ENCODE measurements at regions not wholly inside any gene's neighbourhood (a gene's known extent, or its start where the extent isn't known, plus 50 kb on each side); places are given as distances from the start of the nearest gene placed in this dataset.
A peak's percentile ranks its signal among the peaks of the same experiment; 100 is the strongest.

DNA sequence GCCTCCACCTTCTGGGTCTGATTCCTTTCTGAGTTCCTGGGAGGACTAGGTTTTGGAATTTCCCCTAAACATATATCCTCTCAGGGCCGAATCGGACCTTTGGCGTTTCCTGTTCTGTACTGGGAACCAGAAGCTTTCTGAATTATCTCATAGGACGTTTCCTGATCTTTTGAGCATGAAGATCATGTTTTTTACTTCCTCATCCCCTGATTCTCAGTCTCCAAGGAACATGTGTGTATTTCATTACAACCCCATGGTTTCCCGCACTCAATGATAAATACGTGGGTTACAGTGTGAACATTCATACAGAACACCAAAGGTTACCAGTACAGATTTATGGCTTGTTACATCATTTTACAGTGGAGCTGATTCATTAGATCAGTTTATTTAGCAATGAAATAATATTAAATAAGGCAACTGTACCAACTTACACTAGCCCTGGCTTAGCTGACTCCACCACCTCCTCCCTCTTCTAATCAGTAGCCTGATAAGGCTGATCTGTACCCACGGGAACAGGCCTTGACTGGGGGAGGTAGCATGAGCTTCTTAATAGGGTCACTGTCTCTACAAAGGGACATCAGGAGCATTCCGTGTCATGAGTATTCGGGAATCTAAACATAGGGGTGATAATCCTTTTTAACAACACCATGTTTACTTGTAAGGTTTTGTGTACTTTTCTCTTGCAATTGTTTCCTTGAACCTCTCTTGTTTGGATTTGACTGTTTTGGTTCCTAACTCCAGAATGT is 57.8 kb upstream of the ERRFI1 start (continued):
- TF ChIP-seq, protein P1, sequence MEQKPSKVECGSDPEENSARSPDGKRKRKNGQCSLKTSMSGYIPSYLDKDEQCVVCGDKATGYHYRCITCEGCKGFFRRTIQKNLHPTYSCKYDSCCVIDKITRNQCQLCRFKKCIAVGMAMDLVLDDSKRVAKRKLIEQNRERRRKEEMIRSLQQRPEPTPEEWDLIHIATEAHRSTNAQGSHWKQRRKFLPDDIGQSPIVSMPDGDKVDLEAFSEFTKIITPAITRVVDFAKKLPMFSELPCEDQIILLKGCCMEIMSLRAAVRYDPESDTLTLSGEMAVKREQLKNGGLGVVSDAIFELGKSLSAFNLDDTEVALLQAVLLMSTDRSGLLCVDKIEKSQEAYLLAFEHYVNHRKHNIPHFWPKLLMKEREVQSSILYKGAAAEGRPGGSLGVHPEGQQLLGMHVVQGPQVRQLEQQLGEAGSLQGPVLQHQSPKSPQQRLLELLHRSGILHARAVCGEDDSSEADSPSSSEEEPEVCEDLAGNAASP (CRISPR knock-in tag; IDR thresholded peaks at IDR 0.05; ENCODE audit: borderline replicate concordance) = peak; percentile 85; the same call in 1 of the 2 replicates
- TF ChIP-seq U2AF2 (IDR thresholded peaks at IDR 0.05; ENCODE audit: low read depth, low read length) = no peak
- no peak for TF ChIP-seq NONO (IDR thresholded peaks at IDR 0.05)
- 0 out of 2 replicates have a peak, but pooled peaks have one; percentile 31 for TF ChIP-seq NONO (CRISPR knock-in tag; conservative IDR thresholded peaks at IDR 0.05)
- TF ChIP-seq SRSF4 (IDR thresholded peaks at IDR 0.05; ENCODE audit: low read depth, low read length, poor library complexity, severe bottlenecking) = no peak
- TF ChIP-seq ZNF629 (CRISPR knock-in tag; conservative IDR thresholded peaks at IDR 0.05) = no peak
- peak; percentile 40 for TF ChIP-seq MED8 (CRISPR knock-in tag; IDR thresholded peaks at IDR 0.05; ENCODE audit: insufficient replicate concordance)
- no peak for TF ChIP-seq ZSCAN30 (CRISPR knock-in tag; IDR thresholded peaks at IDR 0.05)
- TF ChIP-seq ZNF282 (IDR thresholded peaks at IDR 0.05; ENCODE audit: partially characterized antibody) = no peak
- TF ChIP-seq ZNF790 (CRISPR knock-in tag; IDR thresholded peaks at IDR 0.05; ENCODE audit: borderline replicate concordance) = no peak
- TF ChIP-seq, protein P2, sequence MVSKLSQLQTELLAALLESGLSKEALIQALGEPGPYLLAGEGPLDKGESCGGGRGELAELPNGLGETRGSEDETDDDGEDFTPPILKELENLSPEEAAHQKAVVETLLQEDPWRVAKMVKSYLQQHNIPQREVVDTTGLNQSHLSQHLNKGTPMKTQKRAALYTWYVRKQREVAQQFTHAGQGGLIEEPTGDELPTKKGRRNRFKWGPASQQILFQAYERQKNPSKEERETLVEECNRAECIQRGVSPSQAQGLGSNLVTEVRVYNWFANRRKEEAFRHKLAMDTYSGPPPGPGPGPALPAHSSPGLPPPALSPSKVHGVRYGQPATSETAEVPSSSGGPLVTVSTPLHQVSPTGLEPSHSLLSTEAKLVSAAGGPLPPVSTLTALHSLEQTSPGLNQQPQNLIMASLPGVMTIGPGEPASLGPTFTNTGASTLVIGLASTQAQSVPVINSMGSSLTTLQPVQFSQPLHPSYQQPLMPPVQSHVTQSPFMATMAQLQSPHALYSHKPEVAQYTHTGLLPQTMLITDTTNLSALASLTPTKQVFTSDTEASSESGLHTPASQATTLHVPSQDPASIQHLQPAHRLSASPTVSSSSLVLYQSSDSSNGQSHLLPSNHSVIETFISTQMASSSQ (IDR thresholded peaks at IDR 0.05; ENCODE audit: low read depth) = peak; percentile 72
- TF ChIP-seq, protein P2 (CRISPR knock-in tag; IDR thresholded peaks at IDR 0.05; ENCODE audit: borderline replicate concordance) = peak; percentile 50; the same call in 1 of the 2 replicates
- no peak for TF ChIP-seq ZFAT (CRISPR knock-in tag; conservative IDR thresholded peaks at IDR 0.05)
- TF ChIP-seq ZBTB8A (CRISPR knock-in tag; IDR thresholded peaks at IDR 0.05; ENCODE audit: borderline replicate concordance, low read depth) = no peak
- TF ChIP-seq ZNF230 (CRISPR knock-in tag; IDR thresholded peaks at IDR 0.05) = no peak
- no peak for TF ChIP-seq YY1 (IDR thresholded peaks at IDR 0.05; ENCODE audit: insufficient read depth, insufficient replicate concordance, low read depth, low read length)
- TF ChIP-seq SRY (CRISPR knock-in tag; IDR thresholded peaks at IDR 0.05) = no peak
- TF ChIP-seq, protein P3, sequence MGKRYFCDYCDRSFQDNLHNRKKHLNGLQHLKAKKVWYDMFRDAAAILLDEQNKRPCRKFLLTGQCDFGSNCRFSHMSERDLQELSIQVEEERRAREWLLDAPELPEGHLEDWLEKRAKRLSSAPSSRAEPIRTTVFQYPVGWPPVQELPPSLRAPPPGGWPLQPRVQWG (CRISPR knock-in tag; IDR thresholded peaks at IDR 0.05; ENCODE audit: borderline replicate concordance, low read depth) = no peak
- TF ChIP-seq ZMYM4 (CRISPR knock-in tag; IDR thresholded peaks at IDR 0.05) = peak; percentile 70
- no peak for TF ChIP-seq DNMT1 (CRISPR knock-in tag; IDR thresholded peaks at IDR 0.05)
- TF ChIP-seq, protein P4, sequence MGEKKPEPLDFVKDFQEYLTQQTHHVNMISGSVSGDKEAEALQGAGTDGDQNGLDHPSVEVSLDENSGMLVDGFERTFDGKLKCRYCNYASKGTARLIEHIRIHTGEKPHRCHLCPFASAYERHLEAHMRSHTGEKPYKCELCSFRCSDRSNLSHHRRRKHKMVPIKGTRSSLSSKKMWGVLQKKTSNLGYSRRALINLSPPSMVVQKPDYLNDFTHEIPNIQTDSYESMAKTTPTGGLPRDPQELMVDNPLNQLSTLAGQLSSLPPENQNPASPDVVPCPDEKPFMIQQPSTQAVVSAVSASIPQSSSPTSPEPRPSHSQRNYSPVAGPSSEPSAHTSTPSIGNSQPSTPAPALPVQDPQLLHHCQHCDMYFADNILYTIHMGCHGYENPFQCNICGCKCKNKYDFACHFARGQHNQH (CRISPR knock-in tag; IDR thresholded peaks at IDR 0.05) = peak; percentile 60; the same call in 1 of the 2 replicates
- TF ChIP-seq KMT2B (CRISPR knock-in tag; IDR thresholded peaks at IDR 0.05) = no peak
- no peak for TF ChIP-seq ZNF644 (CRISPR knock-in tag; IDR thresholded peaks at IDR 0.05; ENCODE audit: low read depth)
- TF ChIP-seq SP2 (CRISPR knock-in tag; IDR thresholded peaks at IDR 0.05) = no peak
